NCI-H1694 (cell line): ENCODE measurements at regions not wholly inside any gene's neighbourhood (a gene's known extent, or its start where the extent isn't known, plus 50 kb on each side); places are given as distances from the start of the nearest gene placed in this dataset.
A peak's percentile ranks its signal among the peaks of the same experiment; 100 is the strongest.
"Not testable (repeated sequence)": the region's sequence is repeated elsewhere in the genome, so short reads cannot be mapped to it uniquely, and the experiment has no call there.

ENCODE experiments used
- DNase-seq: peaks from one replicate; lab custom pipeline; 2025; lab: John Stamatoyannopoulos, UW

- DNase-seq = not testable (repeated sequence)
Observed at GRCh38 chr2:95654897-95655296, 63.1 kb downstream of the TRIM43 start.

DNA sequence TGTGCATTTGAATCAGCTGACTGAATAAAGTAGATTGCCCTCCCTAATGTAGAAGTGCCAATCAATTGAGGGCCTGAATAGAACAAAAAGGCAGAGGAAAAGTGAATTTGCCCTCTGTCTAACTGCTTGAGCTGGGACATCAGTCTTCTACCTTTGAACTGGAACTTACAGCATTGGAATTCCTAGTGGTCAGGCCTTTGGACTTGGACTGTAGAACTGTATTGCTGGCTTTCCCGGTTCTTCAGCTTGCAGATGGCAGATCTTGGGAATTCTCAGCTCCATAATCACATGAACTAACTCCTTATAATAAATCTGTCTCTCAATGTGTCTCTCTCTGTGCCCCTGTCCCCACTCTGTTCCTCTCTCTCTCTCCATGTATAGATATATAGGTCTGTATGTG lies 64.8 kb downstream of the TRIM43 start:
- DNase-seq = not testable (repeated sequence)

GRCh38 chr2:95657937-95658336 lies 66.1 kb downstream of the TRIM43 start:
- DNase-seq = not testable (repeated sequence)

DNA sequence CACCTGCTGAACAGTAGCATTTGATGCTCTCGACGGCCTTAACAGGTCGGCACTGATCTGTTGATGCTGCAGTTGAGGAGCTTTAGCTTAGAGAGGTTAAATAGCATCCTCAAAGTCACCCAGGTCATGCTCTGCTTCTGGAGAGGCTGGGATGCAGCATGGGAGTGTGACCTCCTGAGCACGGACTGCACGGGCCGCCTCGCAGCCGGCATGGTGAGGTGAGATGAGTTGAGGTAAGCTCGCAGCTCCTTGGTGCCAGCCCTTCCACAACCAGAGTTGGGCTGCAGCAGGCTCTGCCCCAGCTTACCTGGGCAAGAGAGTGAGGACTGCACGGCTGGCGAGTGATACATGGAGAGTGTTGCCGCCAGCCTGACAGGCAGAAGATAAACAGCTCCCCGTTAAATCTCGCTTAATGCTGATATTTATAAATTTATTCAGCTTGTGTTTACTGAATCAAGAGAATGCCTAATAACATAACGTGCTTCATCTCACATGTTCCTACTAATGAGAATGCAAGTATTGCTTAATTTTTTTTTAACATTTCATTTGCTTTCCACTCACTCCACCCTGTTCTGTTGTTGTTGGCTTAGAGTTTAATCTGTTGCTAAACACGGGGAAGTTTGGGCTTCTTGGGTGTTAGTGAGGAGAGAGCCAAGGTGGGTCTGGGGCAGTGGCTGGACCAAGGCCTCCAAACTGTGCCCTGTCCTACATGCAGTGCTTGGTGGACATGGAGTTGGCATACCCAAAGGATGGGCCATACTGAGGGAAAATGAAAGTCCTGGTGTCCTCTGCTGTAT lies 69.2 kb downstream of the TRIM43 start:
- DNase-seq = not testable (repeated sequence)

DNA sequence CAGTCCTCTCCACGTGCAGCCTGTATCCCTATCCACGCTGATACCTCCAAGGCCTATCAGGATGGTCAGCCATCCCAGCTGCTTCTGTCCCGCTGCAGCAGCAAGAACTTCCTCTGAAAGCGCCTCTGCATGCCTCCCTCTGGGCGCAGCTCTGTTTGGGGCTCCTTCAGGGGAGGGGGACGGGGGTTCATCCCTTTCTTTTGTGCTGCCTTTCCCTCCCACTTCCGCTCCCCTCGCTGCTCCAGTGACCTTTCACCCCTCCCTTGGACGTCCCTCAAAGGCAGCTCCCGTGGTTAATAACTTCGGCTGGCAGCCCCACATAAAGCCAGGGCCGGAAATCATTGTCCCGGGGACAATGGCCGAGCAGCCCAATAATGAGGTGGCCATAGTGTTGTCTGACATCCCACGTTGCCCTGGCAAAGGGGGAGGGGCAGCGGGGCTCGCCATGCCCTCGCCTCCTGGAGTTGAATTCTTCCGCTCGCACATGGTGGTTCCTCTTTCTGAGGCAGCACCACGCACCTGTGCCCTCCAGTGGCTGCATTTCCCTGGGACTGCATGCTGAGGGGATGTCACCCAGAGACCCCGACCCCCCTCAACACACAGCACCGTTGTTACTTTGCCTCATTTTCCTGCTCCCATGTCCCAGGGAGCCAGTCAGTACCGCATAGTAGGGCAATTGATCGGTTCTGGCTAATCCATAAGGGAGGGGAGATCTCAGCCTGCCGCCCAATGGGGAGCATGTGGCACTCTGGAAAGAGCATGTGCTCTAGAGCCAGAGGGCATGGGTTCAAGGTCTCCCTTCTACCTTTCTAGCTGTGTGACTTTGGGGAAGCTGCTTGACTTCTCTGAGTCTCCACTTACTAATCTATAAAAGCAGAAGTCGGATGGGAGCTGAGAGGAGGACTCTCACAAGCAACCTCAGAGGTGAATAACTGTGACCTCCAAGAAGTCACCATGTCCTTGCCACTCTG lies 72.0 kb downstream of the TRIM43 start:
- not testable (repeated sequence) for DNase-seq

- not testable (repeated sequence) for DNase-seq
Observed at GRCh38 chr2:95666636-95667035, 74.8 kb downstream of the TRIM43 start.

DNA sequence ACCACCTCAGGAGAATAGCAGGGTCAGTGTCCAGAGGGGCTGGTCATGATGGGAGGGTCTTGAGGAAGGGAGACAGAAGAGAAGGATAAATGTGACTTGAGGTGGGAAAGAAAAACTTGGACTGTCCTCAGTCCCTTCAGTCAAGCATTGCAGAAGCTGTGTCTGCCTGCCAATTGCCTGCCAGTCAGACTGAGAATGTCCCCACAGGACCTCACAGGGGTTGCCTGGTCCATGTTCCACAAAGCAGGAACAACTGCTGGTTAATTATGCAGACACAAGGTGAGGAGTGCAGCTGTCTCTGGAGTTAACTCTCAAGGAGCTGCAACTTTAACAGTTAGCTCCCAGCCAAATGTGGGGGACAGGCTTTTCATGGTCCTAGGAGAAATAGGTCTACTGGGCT lies 75.7 kb downstream of the TRIM43 start:
- no peak for DNase-seq

- DNase-seq = not testable (repeated sequence)
Observed at GRCh38 chr2:95668934-95669333, 77.1 kb downstream of the TRIM43 start.

DNA sequence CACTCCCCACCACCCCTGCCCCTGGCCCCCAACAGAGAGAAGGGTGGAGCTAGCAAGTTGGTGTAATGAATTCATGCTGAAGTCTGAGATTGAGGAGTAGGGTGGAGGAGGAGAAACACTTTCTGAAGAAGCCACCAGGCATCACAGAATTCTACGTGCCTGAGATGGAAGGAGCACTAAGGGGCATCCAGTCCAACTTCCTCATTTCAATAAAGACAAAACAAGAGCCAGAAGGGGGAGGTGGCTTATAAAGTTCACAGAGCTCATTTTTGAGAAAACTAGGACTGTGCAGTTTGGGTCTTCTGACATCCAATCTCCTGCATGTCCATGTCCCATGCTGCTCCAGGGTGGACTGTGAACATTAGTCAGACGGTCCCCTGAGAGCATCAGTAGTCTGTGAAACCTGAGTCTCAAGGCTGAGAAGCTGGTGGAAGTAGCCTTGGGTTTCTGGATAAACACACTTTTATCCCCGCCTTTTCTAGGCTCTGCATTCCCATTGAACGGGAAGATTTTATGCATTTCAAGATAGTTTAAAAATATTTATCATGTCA lies 77.7 kb downstream of the TRIM43 start:
- DNase-seq = no peak

GRCh38 chr2:95670167-95670566 lies 78.4 kb downstream of the TRIM43 start:
- no peak for DNase-seq

DNA sequence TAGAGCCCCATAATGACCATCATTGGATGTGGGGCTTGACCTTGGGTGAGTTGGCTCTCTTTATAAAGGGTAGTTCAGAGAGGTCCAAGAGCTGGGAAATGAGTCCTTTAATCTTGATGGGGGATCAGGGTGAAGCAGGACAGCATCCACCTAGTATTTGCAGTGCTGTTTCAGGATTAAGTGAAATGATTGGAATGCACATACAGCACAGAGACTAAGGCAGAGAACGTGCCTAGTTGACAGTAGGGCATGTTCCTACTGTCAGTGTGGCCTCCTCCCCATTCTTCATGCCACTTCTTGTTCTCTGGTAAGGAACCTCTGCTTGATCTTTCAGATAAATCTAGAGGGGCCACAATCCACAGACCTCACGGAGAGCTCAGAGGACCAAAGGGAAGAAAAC lies 78.9 kb downstream of the TRIM43 start:
- no peak for DNase-seq

- not testable (repeated sequence) for DNase-seq
Observed at GRCh38 chr2:95671171-95671570, 79.4 kb downstream of the TRIM43 start.

- not testable (repeated sequence) for DNase-seq
Observed at GRCh38 chr2:95671992-95672391, 80.2 kb downstream of the TRIM43 start.

- DNase-seq = not testable (repeated sequence)
Observed at GRCh38 chr2:95672500-95672899, 80.7 kb downstream of the TRIM43 start.

- DNase-seq = no peak
Observed at GRCh38 chr2:95674186-95674585, 82.4 kb downstream of the TRIM43 start.

GRCh38 chr2:95676573-95676972 lies 84.8 kb downstream of the TRIM43 start:
- DNase-seq = not testable (repeated sequence)

DNA sequence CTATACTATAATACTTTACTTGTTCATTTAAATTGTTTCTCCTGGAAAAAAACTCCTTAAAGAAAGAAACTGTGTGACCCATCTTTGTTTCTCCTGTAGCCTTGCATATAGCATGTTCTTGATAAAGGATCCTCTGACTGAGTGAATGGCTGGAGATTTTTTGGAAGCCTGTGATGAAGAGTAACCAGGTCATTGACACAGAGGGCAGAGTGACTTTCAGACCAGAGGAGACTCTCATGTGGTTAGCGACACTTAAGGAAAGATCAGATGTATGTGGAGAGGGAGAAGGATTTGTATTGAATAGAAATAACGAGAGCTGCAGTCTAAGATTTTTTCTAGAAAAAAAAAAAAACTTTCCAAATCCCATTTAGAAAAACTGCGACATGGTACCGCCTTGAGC lies 85.5 kb downstream of the TRIM43 start:
- DNase-seq = no peak

GRCh38 chr2:95677833-95678232 lies 86.0 kb downstream of the TRIM43 start:
- not testable (repeated sequence) for DNase-seq

GRCh38 chr2:95681158-95681557 lies 89.4 kb downstream of the TRIM43 start:
- not testable (repeated sequence) for DNase-seq

DNA sequence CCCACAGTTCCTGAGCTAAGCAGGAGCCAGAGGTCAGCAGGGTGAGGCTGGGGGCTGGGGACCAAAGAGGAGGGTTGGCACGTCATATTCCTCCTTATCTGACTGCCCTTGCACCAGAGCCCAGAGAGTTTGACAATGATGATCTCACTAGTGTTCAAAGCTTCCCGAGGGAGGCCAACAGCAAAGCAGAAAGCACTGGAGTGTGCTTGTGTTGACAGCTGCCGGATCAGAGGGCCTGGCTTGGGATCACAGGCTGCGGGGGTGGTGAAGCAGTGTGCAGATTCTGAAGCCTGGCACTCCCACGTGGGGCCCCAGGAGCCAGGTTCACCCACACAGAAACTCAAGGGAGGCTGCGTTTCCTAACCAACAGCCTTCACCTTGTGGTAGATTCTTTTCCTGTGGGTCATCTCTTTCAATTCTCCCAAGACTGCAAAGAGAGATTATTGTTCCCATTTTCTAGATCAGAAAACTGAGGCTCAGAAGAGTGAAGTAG lies 89.8 kb downstream of the TRIM43 start:
- DNase-seq = peak; percentile 26

DNA sequence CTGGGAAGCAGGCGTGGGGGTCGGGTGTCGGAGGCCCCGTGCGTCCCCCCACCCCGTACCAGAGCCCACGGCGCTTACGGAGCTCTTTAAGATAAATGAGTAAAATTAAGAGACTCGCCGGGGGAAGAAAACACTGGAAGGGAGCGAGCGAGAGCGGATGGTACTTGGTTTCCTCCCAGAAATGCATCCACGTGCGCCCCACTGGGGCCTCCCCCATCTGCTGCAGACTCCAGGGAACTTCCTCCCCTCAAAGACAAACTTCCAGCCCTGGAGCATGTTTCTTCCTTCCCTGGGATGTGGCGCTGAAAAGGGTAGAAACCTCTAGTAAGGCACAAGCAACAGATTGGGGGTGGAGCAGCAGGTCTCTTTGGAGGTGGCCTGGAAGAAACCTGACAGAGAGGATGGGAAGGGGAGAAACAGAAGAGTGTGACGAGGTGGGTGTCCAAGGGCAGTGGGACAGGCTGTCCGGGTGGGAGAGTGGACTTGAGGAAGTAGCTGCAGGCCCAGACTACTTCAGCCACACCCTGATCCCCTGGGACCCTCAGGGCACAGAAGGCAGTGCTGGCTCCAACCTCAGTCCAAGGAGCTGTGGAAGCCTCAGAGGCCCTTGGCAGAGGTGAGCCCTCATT lies 91.2 kb downstream of the TRIM43 start:
- not testable (repeated sequence) for DNase-seq

DNA sequence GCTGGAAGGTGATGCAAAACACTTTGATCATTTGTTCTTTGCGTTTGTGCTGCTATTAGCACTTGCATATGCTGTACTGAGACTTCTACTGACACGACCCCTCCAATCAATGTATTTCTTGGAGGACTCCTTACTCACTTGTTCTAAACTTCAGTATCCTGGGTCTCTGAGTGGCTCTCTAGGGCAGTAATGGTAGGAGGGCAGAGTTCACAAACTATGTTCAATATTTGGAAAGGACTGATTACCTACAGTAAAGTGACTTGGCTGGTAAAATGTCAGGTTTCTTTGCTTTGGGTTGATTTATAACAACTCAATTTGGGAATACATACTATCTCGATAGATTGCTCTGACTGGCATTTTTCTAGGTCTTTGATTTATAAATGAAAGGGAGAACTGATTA lies 93.7 kb downstream of the TRIM43 start:
- DNase-seq = no peak
